ENCODE measurements at regions not wholly inside any gene's neighbourhood (a gene's known extent, or its start where the extent isn't known, plus 50 kb on each side); places are given as distances from the start of the nearest gene placed in this dataset.
"Not testable (repeated sequence)": the region's sequence is repeated elsewhere in the genome, so short reads cannot be mapped to it uniquely, and the experiment has no call there.

- DNase-seq (ENCODE audit: low spot score) = no peak
Measured at GRCh38 chr13:59404331-59404730, 759.4 kb downstream of the DIAPH3 start.

- DNase-seq (ENCODE audit: low spot score) = not testable (repeated sequence)
Measured at GRCh38 chr13:59407251-59407650, 756.5 kb downstream of the DIAPH3 start.

GRCh38 chr13:59408738-59409137, 755.0 kb downstream of the DIAPH3 start:
- no peak for DNase-seq (ENCODE audit: low spot score)

GRCh38 chr13:59409211-59409610, 754.5 kb downstream of the DIAPH3 start:
- DNase-seq (ENCODE audit: low spot score) = no peak

GRCh38 chr13:59409634-59410200, 754.0 kb downstream of the DIAPH3 start:
- no peak for DNase-seq (ENCODE audit: low spot score)

GRCh38 chr13:59413126-59413525, 750.6 kb downstream of the DIAPH3 start:
- no peak for DNase-seq (ENCODE audit: low spot score)

GRCh38 chr13:59414006-59414405, 749.7 kb downstream of the DIAPH3 start:
- no peak for DNase-seq (ENCODE audit: low spot score)

- no peak for DNase-seq (ENCODE audit: low spot score)
Measured at GRCh38 chr13:59415498-59415897, 748.2 kb downstream of the DIAPH3 start.

GRCh38 chr13:59416561-59416960, 747.2 kb downstream of the DIAPH3 start:
- DNase-seq (ENCODE audit: low spot score) = no peak

- no peak for DNase-seq (ENCODE audit: low spot score)
Measured at GRCh38 chr13:59422646-59423045, 741.1 kb downstream of the DIAPH3 start.

- DNase-seq (ENCODE audit: low spot score) = no peak
Measured at GRCh38 chr13:59423708-59424340, 739.9 kb downstream of the DIAPH3 start.

GRCh38 chr13:59424661-59425060, 739.1 kb downstream of the DIAPH3 start:
- no peak for DNase-seq (ENCODE audit: low spot score)

- DNase-seq (ENCODE audit: low spot score) = no peak
Measured at GRCh38 chr13:59425211-59425741, 738.5 kb downstream of the DIAPH3 start.

GRCh38 chr13:59435024-59435423, 728.7 kb downstream of the DIAPH3 start:
- no peak for DNase-seq (ENCODE audit: low spot score)

- no peak for DNase-seq (ENCODE audit: low spot score)
Measured at GRCh38 chr13:59437544-59438301, 726.0 kb downstream of the DIAPH3 start.

- no peak for DNase-seq (ENCODE audit: low spot score)
Measured at GRCh38 chr13:59439776-59440428, 723.8 kb downstream of the DIAPH3 start.

- not testable (repeated sequence) for DNase-seq (ENCODE audit: low spot score)
Measured at GRCh38 chr13:59441068-59441467, 722.7 kb downstream of the DIAPH3 start.

GRCh38 chr13:59441596-59442280, 722.0 kb downstream of the DIAPH3 start:
- DNase-seq (ENCODE audit: low spot score) = no peak

GRCh38 chr13:59442461-59442860, 721.3 kb downstream of the DIAPH3 start:
- DNase-seq (ENCODE audit: low spot score) = no peak

- DNase-seq (ENCODE audit: low spot score) = no peak
Measured at GRCh38 chr13:59442944-59443486, 720.7 kb downstream of the DIAPH3 start.

- DNase-seq (ENCODE audit: low spot score) = no peak
Measured at GRCh38 chr13:59444210-59444857, 719.4 kb downstream of the DIAPH3 start.

All from SK-N-DZ (cell line).